Testis (tissue), 2 donors: ENCODE measurements at regions not wholly inside any gene's neighbourhood (a gene's known extent, or its start where the extent isn't known, plus 50 kb on each side); places are given as distances from the start of the nearest gene placed in this dataset.

Experiments used
- CTCF ChIP-seq, 3 experiments: fragments of 450-650 bp in 2 of 3; fragments of 200-600 bp in 1 of 3; sonication (generic) in 1 of 3; IDR thresholded peaks; one replicate each; pipeline ENCODE4 v1.5.1; 2016 to 2019; ENCODE audit warnings: antibody characterized with exemption in 3 of 3, mild to moderate bottlenecking in 2 of 3, moderate library complexity in 1 of 3
- POLR2A ChIP-seq: fragments of 450-650 bp; IDR thresholded peaks from one replicate; pipeline ENCODE4 v1.6.1; 2017; ENCODE audit warnings: antibody characterized with exemption, mild to moderate bottlenecking, moderate library complexity

DNA sequence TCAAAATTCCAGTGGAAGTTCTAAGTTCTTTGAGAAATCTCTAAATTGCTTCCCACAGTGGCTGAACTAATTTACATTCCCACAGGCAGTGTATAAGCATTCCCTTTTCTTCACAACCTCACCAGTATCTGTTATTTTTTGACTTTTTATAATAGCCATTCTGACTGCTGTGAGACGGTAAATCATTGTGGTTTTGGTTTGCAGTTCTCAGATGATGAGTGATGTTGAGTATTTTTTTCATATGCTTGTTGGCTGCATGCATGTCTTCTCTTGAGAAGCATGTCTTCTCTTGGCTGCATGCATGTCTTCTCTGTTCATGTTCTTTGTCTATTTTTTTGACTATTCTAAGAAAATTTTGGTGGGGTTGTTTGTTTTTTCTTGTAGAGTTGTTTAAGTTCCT is 499.6 kb upstream of the CCDC54 start:
- TF ChIP-seq CTCF (IDR thresholded peaks at IDR 0.05) = no peak
- TF ChIP-seq POLR2A = no peak
